ENCODE measurements at regions not wholly inside any gene's neighbourhood (a gene's known extent, or its start where the extent isn't known, plus 50 kb on each side); places are given as distances from the start of the nearest gene placed in this dataset.

- peaks cover 5% of the 10 kb centered on the region for H3K9me3 Mint-ChIP-seq
- TF ChIP-seq CTCF (IDR thresholded peaks at IDR 0.05): no peak
- H3K27me3 Mint-ChIP-seq (ENCODE audit: insufficient read depth): peaks cover 2% of the 10 kb centered on the region; the same call in 1 of the 2 replicates
- no peaks in the 10 kb centered on the region for H3K4me1 Mint-ChIP-seq (ENCODE audit: low read depth)
- no peak for DNase-seq
- H3K4me3 Mint-ChIP-seq: no peak overlapping the region
- H3K27ac Mint-ChIP-seq: no peak overlapping the region
- no peaks in the 10 kb centered on the region for H3K36me3 Mint-ChIP-seq (ENCODE audit: low read depth)
Observed at GRCh38 chr1:58123051-58123450, 423.5 kb downstream of the OMA1 start.

DNA sequence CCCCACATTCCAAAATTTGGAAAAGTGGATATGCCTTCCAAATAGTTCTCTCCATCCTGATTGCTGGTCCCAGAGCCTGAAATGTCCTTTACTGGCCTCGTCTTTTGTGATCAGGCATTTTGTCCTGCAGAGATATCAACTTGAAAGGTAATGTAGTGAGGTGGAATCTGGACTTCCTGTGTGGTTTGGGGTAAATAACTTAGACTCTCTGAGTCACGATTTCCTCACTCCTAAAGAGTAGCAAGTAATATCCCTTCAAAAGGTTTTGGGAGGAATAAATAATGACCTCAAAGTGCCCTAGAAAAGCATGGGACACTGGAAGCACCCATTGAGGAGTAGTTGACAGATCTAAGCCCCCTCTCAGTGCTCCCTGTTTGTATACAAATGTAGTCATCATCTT lies 426.6 kb downstream of the OMA1 start:
- H3K27me3 Mint-ChIP-seq (ENCODE audit: insufficient read depth): peaks cover 2% of the 10 kb centered on the region; the same call in 1 of the 2 replicates

DNA sequence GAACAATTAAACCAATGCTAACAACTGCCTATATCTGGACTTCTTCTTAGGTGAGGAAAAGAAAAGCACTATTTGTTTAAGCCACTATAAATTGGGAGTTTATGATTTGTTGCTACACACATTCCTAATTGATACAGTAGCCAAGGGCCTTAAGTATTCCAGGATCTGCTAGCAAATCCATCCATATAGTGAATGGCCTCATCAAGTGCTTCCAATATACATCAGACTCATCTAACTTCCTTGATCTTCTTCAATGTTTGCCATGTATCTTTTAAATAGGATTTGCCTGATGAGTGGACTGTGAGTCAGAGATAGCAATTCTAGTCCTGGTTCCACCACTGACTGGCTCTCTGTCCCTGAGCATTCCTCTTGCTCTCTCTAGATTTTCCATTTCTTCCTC lies 430.2 kb downstream of the OMA1 start:
- Mint-ChIP-seq H3K27me3 (ENCODE audit: insufficient read depth) (no peaks in the 10 kb centered on the region; the same call in 1 of the 2 replicates), H3K36me3 (ENCODE audit: low read depth) (peaks cover 5% of the 10 kb centered on the region), H3K27ac (no peak overlapping the region), H3K4me3 (no peak overlapping the region), H3K9me3 (peaks cover 20% of the 10 kb centered on the region), H3K4me1 (ENCODE audit: low read depth) (no peaks in the 10 kb centered on the region)
- TF ChIP-seq CTCF (IDR thresholded peaks at IDR 0.05): no peak
- DNase-seq: no peak

More for the DNA sequence above, 426.6 kb downstream of the OMA1 start:
- H3K4me3 Mint-ChIP-seq: no peak overlapping the region
- no peak for DNase-seq
- TF ChIP-seq CTCF (IDR thresholded peaks at IDR 0.05): no peak
- H3K36me3 Mint-ChIP-seq (ENCODE audit: low read depth): no peaks in the 10 kb centered on the region
- H3K4me1 Mint-ChIP-seq (ENCODE audit: low read depth): no peaks in the 10 kb centered on the region
- H3K9me3 Mint-ChIP-seq: no peaks in the 10 kb centered on the region; the same call in 1 of the 2 replicates
- H3K27ac Mint-ChIP-seq: no peak overlapping the region

- no peak for DNase-seq
- H3K27me3 Mint-ChIP-seq (ENCODE audit: insufficient read depth): no peaks in the 10 kb centered on the region; the same call in 1 of the 2 replicates
- H3K27ac Mint-ChIP-seq: no peak overlapping the region
- no peak for TF ChIP-seq CTCF (IDR thresholded peaks at IDR 0.05)
- peaks cover 5% of the 10 kb centered on the region for H3K36me3 Mint-ChIP-seq (ENCODE audit: low read depth)
- H3K9me3 Mint-ChIP-seq: peaks cover 25% of the 10 kb centered on the region
- no peak overlapping the region for H3K4me3 Mint-ChIP-seq
- no peaks in the 10 kb centered on the region for H3K4me1 Mint-ChIP-seq (ENCODE audit: low read depth)
Observed at GRCh38 chr1:58109646-58110200, 436.8 kb downstream of the OMA1 start.

GRCh38 chr1:58108783-58109182 lies 437.7 kb downstream of the OMA1 start:
- no peak for DNase-seq
- no peak overlapping the region for H3K4me3 Mint-ChIP-seq
- no peaks in the 10 kb centered on the region; the same call in 1 of the 2 replicates for H3K27me3 Mint-ChIP-seq (ENCODE audit: insufficient read depth)
- no peak overlapping the region for H3K27ac Mint-ChIP-seq
- TF ChIP-seq CTCF (IDR thresholded peaks at IDR 0.05): no peak
- H3K36me3 Mint-ChIP-seq (ENCODE audit: low read depth): peaks cover 6% of the 10 kb centered on the region
- peaks cover 21% of the 10 kb centered on the region for H3K9me3 Mint-ChIP-seq
- no peaks in the 10 kb centered on the region for H3K4me1 Mint-ChIP-seq (ENCODE audit: low read depth)

All from HFFc6 (cell line).